ENCODE measurements at regions not wholly inside any gene's neighbourhood (a gene's known extent, or its start where the extent isn't known, plus 50 kb on each side); places are given as distances from the start of the nearest gene placed in this dataset.

DNA sequence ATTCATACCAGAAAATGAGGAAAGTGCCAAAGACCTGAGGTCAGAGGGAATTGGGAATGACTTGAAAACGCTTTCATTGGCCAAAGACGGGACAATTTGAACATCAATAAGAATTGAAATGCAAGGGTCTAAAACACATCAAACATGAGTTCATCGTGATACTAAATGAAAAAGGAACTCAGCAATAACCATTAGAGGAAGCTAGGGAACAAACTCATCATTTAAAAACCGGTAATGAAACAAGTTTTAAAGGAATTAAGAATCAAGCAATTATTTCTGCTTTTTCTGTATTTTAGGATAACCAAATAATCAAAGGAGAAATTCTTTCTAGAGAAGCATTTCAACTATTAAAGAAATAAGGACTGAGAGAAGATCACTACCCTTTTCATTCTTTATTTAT is 303.1 kb downstream of the ARHGAP12 start:
- Histone ChIP-seq H3K27ac (peak overlapping the region in 1 of 10 donors; percentile 0), H3K27me3 (no peaks in the 10 kb centered on the region), H3K4me3 (no peak overlapping the region), H3K9me3 (peaks cover 0 to 31% (median 7%) of the 10 kb centered on the region in 11 donors), H3K36me3 (no peaks in the 10 kb centered on the region), H3K4me1 (peaks cover 0 to 32% (median 11%) of the 10 kb centered on the region in 9 donors)
- DNase-seq (no peak), ATAC-seq (no peak)
- WGBS, 2 donors = 91 to 95% methylated on average over 4 of the region's 4 CpGs
- intact Hi-C loops (cut with DNase I) = loop anchor here in 3 of 10 donors (10.0 kb wide), 3 partner anchors 69 to 301 kb away; no protein-coding TSS in a partner anchor
- TF ChIP-seq, protein P1, sequence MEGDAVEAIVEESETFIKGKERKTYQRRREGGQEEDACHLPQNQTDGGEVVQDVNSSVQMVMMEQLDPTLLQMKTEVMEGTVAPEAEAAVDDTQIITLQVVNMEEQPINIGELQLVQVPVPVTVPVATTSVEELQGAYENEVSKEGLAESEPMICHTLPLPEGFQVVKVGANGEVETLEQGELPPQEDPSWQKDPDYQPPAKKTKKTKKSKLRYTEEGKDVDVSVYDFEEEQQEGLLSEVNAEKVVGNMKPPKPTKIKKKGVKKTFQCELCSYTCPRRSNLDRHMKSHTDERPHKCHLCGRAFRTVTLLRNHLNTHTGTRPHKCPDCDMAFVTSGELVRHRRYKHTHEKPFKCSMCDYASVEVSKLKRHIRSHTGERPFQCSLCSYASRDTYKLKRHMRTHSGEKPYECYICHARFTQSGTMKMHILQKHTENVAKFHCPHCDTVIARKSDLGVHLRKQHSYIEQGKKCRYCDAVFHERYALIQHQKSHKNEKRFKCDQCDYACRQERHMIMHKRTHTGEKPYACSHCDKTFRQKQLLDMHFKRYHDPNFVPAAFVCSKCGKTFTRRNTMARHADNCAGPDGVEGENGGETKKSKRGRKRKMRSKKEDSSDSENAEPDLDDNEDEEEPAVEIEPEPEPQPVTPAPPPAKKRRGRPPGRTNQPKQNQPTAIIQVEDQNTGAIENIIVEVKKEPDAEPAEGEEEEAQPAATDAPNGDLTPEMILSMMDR (IDR thresholded peaks at IDR 0.05) = no peak

DNA sequence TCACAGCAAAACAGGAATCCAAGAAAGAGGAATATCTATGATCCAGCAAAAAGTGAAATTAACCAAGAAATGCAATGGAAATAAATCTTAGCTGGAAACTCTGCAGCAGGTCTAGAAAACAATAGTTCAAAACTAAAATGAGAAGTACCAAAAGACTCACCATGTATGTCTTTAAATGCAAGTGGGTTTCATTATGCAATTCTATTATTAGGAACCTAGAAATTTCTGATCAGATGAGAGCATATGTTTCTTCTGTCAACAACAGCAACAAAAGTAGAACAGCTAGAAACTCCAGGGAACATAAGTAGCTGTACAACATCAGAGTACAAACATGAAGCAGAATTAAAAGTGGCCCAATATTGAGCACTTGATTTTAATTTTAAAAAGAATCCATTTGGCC is 304.0 kb downstream of the ARHGAP12 start:
- Histone ChIP-seq H3K9me3 (peaks cover 0 to 31% (median 7%) of the 10 kb centered on the region in 11 donors), H3K4me1 (peaks cover 3 to 41% (median 19%) of the 10 kb centered on the region in 9 donors), H3K4me3 (no peak overlapping the region), H3K36me3 (no peaks in the 10 kb centered on the region), H3K27me3 (no peaks in the 10 kb centered on the region), H3K27ac (peak overlapping the region in 3 of 10 donors; percentile 0 to 68 (median 64))
- DNase-seq (no peak), ATAC-seq (no peak)
- TF ChIP-seq, protein P1 (IDR thresholded peaks at IDR 0.05) = no peak
- intact Hi-C loops (cut with DNase I) = loop anchor here in 3 of 10 donors (10.0 kb wide), 3 partner anchors 70 to 300 kb away; no protein-coding TSS in a partner anchor

DNA sequence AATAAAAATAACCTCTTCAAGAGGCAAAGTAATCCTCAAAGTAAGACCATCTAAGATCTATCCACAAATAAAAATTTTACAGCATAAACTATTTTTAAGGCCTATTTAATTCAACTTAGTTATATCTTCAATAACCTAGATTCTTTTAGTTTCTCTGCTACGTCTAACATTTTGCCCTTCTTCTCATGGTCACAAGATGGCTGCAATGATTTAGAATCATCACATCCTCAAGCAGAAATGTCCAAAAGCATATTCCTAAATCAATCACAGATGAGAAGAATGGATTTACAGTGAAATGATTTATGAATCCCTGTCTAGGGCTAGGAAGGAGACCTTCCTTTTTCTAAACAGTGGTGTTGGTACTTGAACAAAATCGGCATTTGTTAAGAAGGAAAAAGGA is 304.7 kb downstream of the ARHGAP12 start:
- Histone ChIP-seq H3K4me3 (no peak overlapping the region), H3K27me3 (no peaks in the 10 kb centered on the region), H3K9me3 (peaks cover 0 to 31% (median 7%) of the 10 kb centered on the region in 11 donors), H3K27ac (peak overlapping the region in 7 of 10 donors; percentile 0 to 73 (median 65)), H3K4me1 (peaks cover 8 to 48% (median 25%) of the 10 kb centered on the region in 9 donors), H3K36me3 (no peaks in the 10 kb centered on the region)
- WGBS, 2 donors = 77 to 81% methylated on average over 2 of the region's 2 CpGs
- DNase-seq (no peak), ATAC-seq (no peak)
- intact Hi-C loops (cut with DNase I) = loop anchor here in 3 of 10 donors (10.0 kb wide), 3 partner anchors 71 to 299 kb away; no protein-coding TSS in a partner anchor
- TF ChIP-seq, protein P1 (IDR thresholded peaks at IDR 0.05) = no peak

DNA sequence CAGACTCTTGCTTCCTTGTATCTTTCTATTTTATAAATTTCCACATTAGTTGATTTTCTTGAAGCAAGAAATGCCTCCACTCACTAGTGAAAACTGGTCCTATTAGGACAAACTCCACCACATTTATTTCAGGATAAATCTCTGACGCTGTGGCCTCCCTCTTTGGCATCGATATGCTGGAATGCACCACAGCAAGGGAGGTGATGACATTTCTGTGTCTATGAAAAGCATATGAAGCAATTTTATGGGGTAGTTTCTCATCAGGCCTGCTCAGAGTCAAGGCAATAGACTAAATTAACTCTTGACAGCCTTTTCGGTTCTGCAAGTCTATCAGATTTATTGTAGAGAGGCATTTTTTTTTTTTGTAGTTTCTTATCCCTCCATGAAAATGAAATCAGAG is 304.4 kb downstream of the ZEB1 start:
- Histone ChIP-seq H3K27ac (peak overlapping the region in 9 of 10 donors; percentile 0 to 73 (median 64)), H3K4me3 (no peak overlapping the region), H3K4me1 (peaks cover 8 to 53% (median 30%) of the 10 kb centered on the region in 9 donors), H3K36me3 (no peaks in the 10 kb centered on the region), H3K27me3 (no peaks in the 10 kb centered on the region), H3K9me3 (peaks cover 0 to 31% (median 7%) of the 10 kb centered on the region in 11 donors)
- WGBS, 2 donors = 36 to 49% methylated on average over 3 of the region's 3 CpGs
- intact Hi-C loops (cut with DNase I) = loop anchor here in 3 of 10 donors (10.0 kb wide), 3 partner anchors 71 to 299 kb away; no protein-coding TSS in a partner anchor
- DNase-seq (no peak), ATAC-seq (peak in 5 of 8 donors; percentile 40 to 69 (median 59))
- TF ChIP-seq, protein P1 (IDR thresholded peaks at IDR 0.05) = no peak

Measured in heart right ventricle (tissue), 16 donors.